ENCODE measurements at regions not wholly inside any gene's neighbourhood (a gene's known extent, or its start where the extent isn't known, plus 50 kb on each side); places are given as distances from the start of the nearest gene placed in this dataset.

- Histone ChIP-seq H3K36me3 (no peaks in the 10 kb centered on the region), H3K9me3 (no peaks in the 10 kb centered on the region), H3K4me3 (no peak overlapping the region), H3K27me3 (no peaks in the 10 kb centered on the region), H3K4me1 (no peaks in the 10 kb centered on the region), H3K27ac (no peak overlapping the region)
- TF ChIP-seq, protein P1, sequence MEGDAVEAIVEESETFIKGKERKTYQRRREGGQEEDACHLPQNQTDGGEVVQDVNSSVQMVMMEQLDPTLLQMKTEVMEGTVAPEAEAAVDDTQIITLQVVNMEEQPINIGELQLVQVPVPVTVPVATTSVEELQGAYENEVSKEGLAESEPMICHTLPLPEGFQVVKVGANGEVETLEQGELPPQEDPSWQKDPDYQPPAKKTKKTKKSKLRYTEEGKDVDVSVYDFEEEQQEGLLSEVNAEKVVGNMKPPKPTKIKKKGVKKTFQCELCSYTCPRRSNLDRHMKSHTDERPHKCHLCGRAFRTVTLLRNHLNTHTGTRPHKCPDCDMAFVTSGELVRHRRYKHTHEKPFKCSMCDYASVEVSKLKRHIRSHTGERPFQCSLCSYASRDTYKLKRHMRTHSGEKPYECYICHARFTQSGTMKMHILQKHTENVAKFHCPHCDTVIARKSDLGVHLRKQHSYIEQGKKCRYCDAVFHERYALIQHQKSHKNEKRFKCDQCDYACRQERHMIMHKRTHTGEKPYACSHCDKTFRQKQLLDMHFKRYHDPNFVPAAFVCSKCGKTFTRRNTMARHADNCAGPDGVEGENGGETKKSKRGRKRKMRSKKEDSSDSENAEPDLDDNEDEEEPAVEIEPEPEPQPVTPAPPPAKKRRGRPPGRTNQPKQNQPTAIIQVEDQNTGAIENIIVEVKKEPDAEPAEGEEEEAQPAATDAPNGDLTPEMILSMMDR (IDR thresholded peaks at IDR 0.05) = no peak
- TF ChIP-seq POLR2A (IDR thresholded peaks at IDR 0.05) = no peak
- DNase-seq = no peak
Measured at GRCh38 chr12:20282401-20282800, 85.9 kb upstream of the PDE3A start.

- no peaks in the 10 kb centered on the region for H3K27me3 ChIP-seq
- no peaks in the 10 kb centered on the region for H3K36me3 ChIP-seq
- no peaks in the 10 kb centered on the region for H3K9me3 ChIP-seq
- no peak for DNase-seq
- H3K4me1 ChIP-seq = no peaks in the 10 kb centered on the region
- no peak overlapping the region for H3K27ac ChIP-seq
- H3K4me3 ChIP-seq = no peak overlapping the region
- TF ChIP-seq, protein P1 (IDR thresholded peaks at IDR 0.05) = no peak
- no peak for TF ChIP-seq POLR2A (IDR thresholded peaks at IDR 0.05)
Measured at GRCh38 chr12:20283482-20283881, 84.9 kb upstream of the PDE3A start.

GRCh38 chr12:20289520-20289919 lies 78.8 kb upstream of the PDE3A start:
- no peaks in the 10 kb centered on the region for H3K4me1 ChIP-seq
- no peaks in the 10 kb centered on the region for H3K27me3 ChIP-seq
- no peak overlapping the region for H3K27ac ChIP-seq
- H3K4me3 ChIP-seq = no peak overlapping the region
- TF ChIP-seq, protein P1 (IDR thresholded peaks at IDR 0.05) = no peak
- TF ChIP-seq POLR2A (IDR thresholded peaks at IDR 0.05) = no peak
- H3K36me3 ChIP-seq = no peaks in the 10 kb centered on the region
- no peaks in the 10 kb centered on the region for H3K9me3 ChIP-seq
- no peak for DNase-seq

GRCh38 chr12:20300457-20300856 lies 67.9 kb upstream of the PDE3A start:
- no peak for DNase-seq
- TF ChIP-seq, protein P1 (IDR thresholded peaks at IDR 0.05) = no peak
- no peak for TF ChIP-seq POLR2A (IDR thresholded peaks at IDR 0.05)
- Histone ChIP-seq H3K4me3 (no peak overlapping the region), H3K4me1 (no peaks in the 10 kb centered on the region), H3K36me3 (no peaks in the 10 kb centered on the region), H3K9me3 (peaks cover 0 to 2% (median 0%) of the 10 kb centered on the region in 4 donors), H3K27ac (no peak overlapping the region), H3K27me3 (no peaks in the 10 kb centered on the region)

- no peak for TF ChIP-seq POLR2A (IDR thresholded peaks at IDR 0.05)
- TF ChIP-seq, protein P1 (IDR thresholded peaks at IDR 0.05) = no peak
- H3K27me3 ChIP-seq = no peaks in the 10 kb centered on the region
- DNase-seq = no peak
- no peaks in the 10 kb centered on the region for H3K9me3 ChIP-seq
- no peak overlapping the region for H3K27ac ChIP-seq
- no peaks in the 10 kb centered on the region for H3K4me1 ChIP-seq
- no peak overlapping the region for H3K4me3 ChIP-seq
- no peaks in the 10 kb centered on the region for H3K36me3 ChIP-seq
Measured at GRCh38 chr12:20305470-20305869, 62.9 kb upstream of the PDE3A start.

DNA sequence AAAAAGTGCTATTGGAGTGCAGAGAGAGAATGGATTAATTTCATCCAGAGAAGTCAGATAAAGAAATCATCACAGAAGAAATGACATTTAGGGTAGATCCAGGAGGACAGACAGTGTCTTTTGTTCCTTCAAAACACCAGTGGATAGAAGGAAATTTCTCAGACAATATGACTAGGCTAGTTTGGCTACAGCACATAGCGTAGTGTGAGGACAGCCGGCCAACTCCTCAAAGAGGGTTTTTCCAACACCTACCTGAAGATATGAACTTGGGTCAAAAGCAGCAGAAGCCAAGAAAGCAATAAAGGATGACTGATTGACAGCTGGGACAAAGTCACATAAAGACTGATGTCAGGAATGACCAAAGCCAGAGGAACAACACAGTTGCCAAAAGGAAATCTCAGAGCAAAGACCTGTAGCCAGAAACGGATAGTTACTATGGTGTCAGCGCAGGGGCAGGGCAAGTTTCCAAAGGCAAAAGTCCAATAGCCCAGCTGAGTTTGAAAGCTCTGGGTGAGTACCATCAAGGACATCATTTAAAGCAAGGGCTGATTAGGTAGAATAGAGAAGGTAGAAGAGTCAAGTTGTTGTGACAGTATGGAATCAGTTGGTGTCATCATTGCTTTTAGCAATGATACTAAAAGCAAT lies 58.7 kb upstream of the PDE3A start:
- no peaks in the 10 kb centered on the region for H3K4me1 ChIP-seq
- DNase-seq = no peak
- no peaks in the 10 kb centered on the region for H3K36me3 ChIP-seq
- H3K4me3 ChIP-seq = no peak overlapping the region
- H3K9me3 ChIP-seq = no peaks in the 10 kb centered on the region
- no peak for TF ChIP-seq POLR2A (IDR thresholded peaks at IDR 0.05)
- TF ChIP-seq, protein P1 (IDR thresholded peaks at IDR 0.05) = no peak
- H3K27ac ChIP-seq = no peak overlapping the region
- no peaks in the 10 kb centered on the region for H3K27me3 ChIP-seq

Data from Peyer's patch (tissue), 4 donors.